Globus pallidus (tissue), 1 donor: ENCODE measurements at regions not wholly inside any gene's neighbourhood (a gene's known extent, or its start where the extent isn't known, plus 50 kb on each side); places are given as distances from the start of the nearest gene placed in this dataset.

Experiments used
- DNase-seq: peaks from one replicate; pipeline ENCODE4 v3.0.0-alpha.2; 2015; ENCODE audit warnings: low spot score

- DNase-seq, result no peak
Observed at GRCh38 chr5:74342948-74343682, 297.4 kb downstream of the ENC1 start.

GRCh38 chr5:74342182-74342581 is 298.3 kb downstream of the ENC1 start:
- DNase-seq, result no peak

- DNase-seq, result no peak
Observed at GRCh38 chr5:74341221-74341620, 299.3 kb downstream of the ENC1 start.

- DNase-seq, result no peak
Observed at GRCh38 chr5:74340476-74340875, 300.1 kb downstream of the ENC1 start.

- DNase-seq, result no peak
Observed at GRCh38 chr5:74337984-74338310, 302.6 kb downstream of the ENC1 start.

- no peak for DNase-seq
Observed at GRCh38 chr5:74337254-74337983, 303.1 kb downstream of the ENC1 start.

- no peak for DNase-seq
Observed at GRCh38 chr5:74336297-74336696, 304.2 kb downstream of the ENC1 start.

- DNase-seq, result no peak
Observed at GRCh38 chr5:74334762-74335384, 305.7 kb downstream of the ENC1 start.

GRCh38 chr5:74334062-74334761 is 306.3 kb downstream of the ENC1 start:
- no peak for DNase-seq

- no peak for DNase-seq
Observed at GRCh38 chr5:74333430-74333829, 307.1 kb downstream of the ENC1 start.

GRCh38 chr5:74332682-74333081 is 307.8 kb downstream of the ENC1 start:
- DNase-seq, result no peak

GRCh38 chr5:74332006-74332405 is 308.5 kb downstream of the ENC1 start:
- no peak for DNase-seq

- DNase-seq, result no peak
Observed at GRCh38 chr5:74328221-74328630, 312.3 kb downstream of the ENC1 start.

- DNase-seq, result no peak
Observed at GRCh38 chr5:74327339-74327685, 313.2 kb downstream of the ENC1 start.

- DNase-seq, result no peak
Observed at GRCh38 chr5:74326571-74327338, 313.8 kb downstream of the ENC1 start.

GRCh38 chr5:74325866-74326265 is 314.7 kb downstream of the ENC1 start:
- no peak for DNase-seq

- DNase-seq, result no peak
Observed at GRCh38 chr5:74324556-74324955, 316.0 kb downstream of the ENC1 start.

GRCh38 chr5:74322944-74323343 is 317.6 kb downstream of the ENC1 start:
- DNase-seq, result no peak

GRCh38 chr5:74322191-74322590 is 318.3 kb downstream of the ENC1 start:
- DNase-seq, result no peak

- DNase-seq, result no peak
Observed at GRCh38 chr5:74321326-74321725, 319.2 kb downstream of the ENC1 start.

- no peak for DNase-seq
Observed at GRCh38 chr5:74320526-74320925, 320.0 kb downstream of the ENC1 start.

- no peak for DNase-seq
Observed at GRCh38 chr5:74319076-74319475, 321.5 kb downstream of the ENC1 start.
